Neural progenitor cell (in vitro differentiated cells): ENCODE measurements at regions not wholly inside any gene's neighbourhood (a gene's known extent, or its start where the extent isn't known, plus 50 kb on each side); places are given as distances from the start of the nearest gene placed in this dataset.

ENCODE experiments used
- DNase-seq: peaks from one replicate; pipeline ENCODE4 v3.0.0-alpha.2; 2016; ENCODE audit warnings: low spot score
- H2AFZ ChIP-seq: fragments of 200-600 bp; sonication (generic); replicated peaks from 2 replicates; pipeline ENCODE4 v1.6.1; 2016; ENCODE audit warnings: antibody characterized with exemption
- H3F3A ChIP-seq: fragments of 200-600 bp; sonication (generic); 2 replicates; pipeline ENCODE4 v1.6.1; 2016; ENCODE audit warnings: antibody characterized with exemption, low read depth
- H3K27ac ChIP-seq: fragments of 200-600 bp; sonication (generic); 2 replicates; pipeline ENCODE4 v1.5.1; 2016; ENCODE audit warnings: mild to moderate bottlenecking
- H3K27me3 ChIP-seq: fragments of 200-600 bp; sonication (generic); 2 replicates; pipeline ENCODE4 v1.6.1; 2016; ENCODE audit warnings: mild to moderate bottlenecking, moderate library complexity
- H3K36me3 ChIP-seq: fragments of 200-600 bp; sonication (generic); 2 replicates; pipeline ENCODE4 v1.5.1; 2016
- H3K4me1 ChIP-seq: fragments of 200-600 bp; sonication (generic); 2 replicates; pipeline ENCODE4 v1.6.1; 2016; ENCODE audit warnings: mixed run types
- H3K4me2 ChIP-seq: fragments of 200-600 bp; sonication (generic); 2 replicates; pipeline ENCODE4 v1.6.1; 2016
- H3K4me3 ChIP-seq: fragments of 200-600 bp; sonication (generic); 2 replicates; pipeline ENCODE4 v1.5.1; 2016
- H3K79me2 ChIP-seq: fragments of 200-600 bp; sonication (generic); 2 replicates; pipeline ENCODE4 v1.6.1; 2016; ENCODE audit warnings: low read depth
- H3K9ac ChIP-seq: fragments of 200-600 bp; sonication (generic); 2 replicates; pipeline ENCODE4 v1.6.1; 2016
- H3K9me3 ChIP-seq: fragments of 200-600 bp; sonication (generic); 2 replicates; pipeline ENCODE4 v1.5.1; 2016; ENCODE audit warnings: low read depth
- H4K20me1 ChIP-seq: fragments of 200-600 bp; sonication (generic); 2 replicates; pipeline ENCODE4 v1.6.1; 2016; ENCODE audit warnings: low read depth
- H3K27ac Mint-ChIP-seq: 3 replicates; pipeline ENCODE4 v1.8.0; 2021; ENCODE audit warnings: mixed read lengths
- H3K27me3 Mint-ChIP-seq: 2 replicates; pipeline ENCODE4 v1.8.0; 2022; ENCODE audit warnings: low read depth, mild to moderate bottlenecking, inconsistent platforms, moderate library complexity, mixed read lengths; ENCODE audit not compliant: insufficient read depth
- H3K36me3 Mint-ChIP-seq: 3 replicates; pipeline ENCODE4 v1.8.0; 2021; ENCODE audit warnings: mixed read lengths
- H3K4me1 Mint-ChIP-seq: 3 replicates; pipeline ENCODE4 v1.8.0; 2021; ENCODE audit warnings: mixed read lengths
- H3K4me3 Mint-ChIP-seq: 3 replicates; pipeline ENCODE4 v1.8.0; 2021; ENCODE audit warnings: mild to moderate bottlenecking, moderate library complexity, mixed read lengths
- H3K9me3 Mint-ChIP-seq: 3 replicates; pipeline ENCODE4 v1.8.0; 2020; ENCODE audit warnings: mixed read lengths
- CTCF ChIP-seq: fragments of 200-600 bp; sonication (generic); IDR thresholded peaks from 2 replicates; pipeline ENCODE4 v1.5.1; 2017; ENCODE audit warnings: antibody characterized with exemption, mild to moderate bottlenecking
- EZH2 ChIP-seq: fragments of 200-600 bp; sonication (generic); IDR thresholded peaks from 2 replicates; pipeline ENCODE4 v1.6.1; 2017; ENCODE audit warnings: antibody characterized with exemption, mild to moderate bottlenecking, moderate library complexity
- EZH2phosphoT487 ChIP-seq: fragments of 200-600 bp; sonication (generic); IDR thresholded peaks from 2 replicates; pipeline ENCODE4 v1.6.1; 2017; ENCODE audit warnings: antibody characterized with exemption

DNA sequence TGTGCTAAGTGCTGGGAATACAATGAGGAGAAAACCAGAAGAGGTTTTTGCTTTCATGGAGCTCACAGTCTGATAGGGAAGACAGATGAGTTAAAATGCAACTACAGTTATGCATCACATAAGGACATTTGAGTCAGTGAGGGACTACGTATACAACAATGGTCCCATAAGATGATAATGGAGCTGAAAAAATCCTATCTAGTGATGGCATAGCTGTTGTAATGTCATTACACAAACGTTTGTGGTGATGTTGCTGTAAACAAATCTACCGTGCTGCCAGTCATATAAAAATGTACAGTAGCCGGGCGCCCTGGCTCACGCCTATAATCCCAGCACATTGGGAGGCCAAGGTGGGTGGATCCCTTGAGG is 110.1 kb upstream of the RAD23B start:
- Histone ChIP-seq H3K9ac (no peak overlapping the region), H3K9me3 (no peaks in the 10 kb centered on the region), H3K4me3 (no peak overlapping the region), H4K20me1 (no peaks in the 10 kb centered on the region), H3K4me2 (no peak overlapping the region), H2AFZ (no peak overlapping the region), H3K4me1 (peaks cover 26% of the 10 kb centered on the region), H3K79me2 (no peaks in the 10 kb centered on the region), H3K36me3 (no peaks in the 10 kb centered on the region), H3K27ac (no peak overlapping the region), H3F3A (peaks cover 15% of the 10 kb centered on the region), H3K27me3 (no peaks in the 10 kb centered on the region)
- Mint-ChIP-seq H3K36me3 (no peaks in the 10 kb centered on the region), H3K27ac (no peak overlapping the region), H3K9me3 (peaks cover 3% of the 10 kb centered on the region), H3K4me3 (no peak overlapping the region), H3K4me1 (peaks cover 30% of the 10 kb centered on the region), H3K27me3 (peaks cover 8% of the 10 kb centered on the region)
- no peak for DNase-seq
- TF ChIP-seq CTCF (no peak), EZH2phosphoT487 (no peak), EZH2 (no peak)

- Mint-ChIP-seq H3K9me3 (peaks cover 3% of the 10 kb centered on the region), H3K27ac (no peak overlapping the region), H3K27me3 (peaks cover 8% of the 10 kb centered on the region), H3K4me3 (no peak overlapping the region), H3K36me3 (no peaks in the 10 kb centered on the region), H3K4me1 (peaks cover 33% of the 10 kb centered on the region)
- TF ChIP-seq EZH2, result no peak
- no peak for TF ChIP-seq EZH2phosphoT487
- TF ChIP-seq CTCF, result no peak
- Histone ChIP-seq H3K79me2 (no peaks in the 10 kb centered on the region), H3K9ac (no peak overlapping the region), H3K27me3 (no peaks in the 10 kb centered on the region), H3K4me3 (no peak overlapping the region), H3K4me2 (no peak overlapping the region), H3K4me1 (peaks cover 26% of the 10 kb centered on the region), H3K9me3 (no peaks in the 10 kb centered on the region), H3K36me3 (no peaks in the 10 kb centered on the region), H3F3A (peaks cover 15% of the 10 kb centered on the region), H4K20me1 (no peaks in the 10 kb centered on the region), H3K27ac (no peak overlapping the region), H2AFZ (no peak overlapping the region)
- no peak for DNase-seq
Measured at GRCh38 chr9:107173422-107174180, 109.5 kb upstream of the RAD23B start.

- no peak overlapping the region for H3K27ac Mint-ChIP-seq
- Histone ChIP-seq H3K9me3 (no peaks in the 10 kb centered on the region), H3F3A (peaks cover 15% of the 10 kb centered on the region), H3K4me3 (no peak overlapping the region), H4K20me1 (no peaks in the 10 kb centered on the region), H2AFZ (no peak overlapping the region), H3K79me2 (no peaks in the 10 kb centered on the region), H3K9ac (no peak overlapping the region), H3K4me1 (peaks cover 26% of the 10 kb centered on the region), H3K36me3 (no peaks in the 10 kb centered on the region), H3K27me3 (no peaks in the 10 kb centered on the region), H3K27ac (no peak overlapping the region), H3K4me2 (no peak overlapping the region)
- H3K9me3 Mint-ChIP-seq, result no peaks in the 10 kb centered on the region
- peaks cover 11% of the 10 kb centered on the region for H3K27me3 Mint-ChIP-seq
- no peak for TF ChIP-seq EZH2phosphoT487
- TF ChIP-seq EZH2, result no peak
- TF ChIP-seq CTCF, result no peak
- no peaks in the 10 kb centered on the region for H3K36me3 Mint-ChIP-seq
- peaks cover 33% of the 10 kb centered on the region for H3K4me1 Mint-ChIP-seq
- H3K4me3 Mint-ChIP-seq, result no peak overlapping the region
- DNase-seq, result no peak
Measured at GRCh38 chr9:107174441-107174840, 108.6 kb upstream of the RAD23B start.
